Upper lobe of left lung (tissue), 4 donors: ENCODE measurements at regions not wholly inside any gene's neighbourhood (a gene's known extent, or its start where the extent isn't known, plus 50 kb on each side); places are given as distances from the start of the nearest gene placed in this dataset.

Experiments
- EP300 ChIP-seq, 4 donors: sonication (generic); formaldehyde crosslinking; IDR thresholded peaks; one replicate each; pipeline ENCODE4 v1.5.1; 2017; ENCODE audit warnings: antibody characterized with exemption in 4 of 4, control low read depth in 2 of 4
- POLR2A ChIP-seq, 4 donors: fragments of 450-650 bp; IDR thresholded peaks; one replicate each; pipeline ENCODE4 v1.5.1; 2016 to 2017; ENCODE audit warnings: antibody characterized with exemption in 4 of 4, mild to moderate bottlenecking in 2 of 4

DNA sequence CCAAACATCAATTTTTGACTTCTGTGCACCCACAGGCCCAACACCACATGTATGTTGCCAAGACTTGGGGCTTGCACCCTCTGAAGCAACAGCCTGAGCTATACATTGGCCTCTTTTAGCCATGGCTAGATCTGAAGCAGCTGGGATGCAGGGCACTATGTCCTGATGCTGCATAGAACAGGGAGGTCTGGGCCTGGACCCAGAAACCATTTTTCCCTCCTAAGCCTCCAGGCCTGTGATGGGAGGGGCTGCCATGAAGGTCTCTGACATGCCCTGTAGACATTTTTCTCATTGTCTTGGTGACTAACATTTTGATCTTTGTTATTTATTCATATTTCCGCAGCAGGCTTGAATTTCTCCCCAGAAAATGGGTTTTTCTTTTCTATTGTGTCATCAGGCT, 330.0 kb downstream of the PYDC2 start:
- TF ChIP-seq POLR2A (IDR thresholded peaks at IDR 0.05) (no peak), EP300 (IDR thresholded peaks at IDR 0.05) (no peak)
